ENCODE measurements at regions not wholly inside any gene's neighbourhood (a gene's known extent, or its start where the extent isn't known, plus 50 kb on each side); places are given as distances from the start of the nearest gene placed in this dataset.

GRCh38 chr7:7104971-7105370 is 77.4 kb upstream of the C1GALT1 start:
- Mint-ChIP-seq H3K4me1 (peaks cover 4% of the 10 kb centered on the region), H3K9me3 (peaks cover 2% of the 10 kb centered on the region), H3K36me3 (ENCODE audit: low read depth) (peaks cover 3% of the 10 kb centered on the region), H3K4me3 (no peak overlapping the region), H3K27ac (no peak overlapping the region), H3K27me3 (no peaks in the 10 kb centered on the region)
- DNase-seq, result no peak
- POLR2A ChIA-PET, result interaction anchor here (1.8 kb wide), 1 partner anchor 77 kb away, joined by 7 read pairs; the partner anchor contains the start of gene C1GALT1
- no peak for ATAC-seq (ENCODE audit: low read depth)
- TF ChIP-seq CTCF (IDR thresholded peaks at IDR 0.05), result no peak
- intact Hi-C loops (cut with micrococcal nuclease), result loop anchor here (5.0 kb wide), 1 partner anchor 138 kb away; no protein-coding TSS in a partner anchor
- CTCF ChIA-PET, result interaction anchor here (0.9 to 3.3 kb wide), 6 partner anchors 9 to 1107 kb away, joined by 3 to 14 read pairs (median 4); partner anchors contain the start of gene C1GALT1

GRCh38 chr7:7105800-7106582 is 76.4 kb upstream of the C1GALT1 start:
- intact Hi-C loops (cut with micrococcal nuclease), result no loop called here
- no peak for TF ChIP-seq CTCF (IDR thresholded peaks at IDR 0.05)
- Mint-ChIP-seq H3K27ac (no peak overlapping the region), H3K4me1 (peaks cover 4% of the 10 kb centered on the region), H3K4me3 (no peak overlapping the region), H3K27me3 (no peaks in the 10 kb centered on the region), H3K9me3 (peaks cover 2% of the 10 kb centered on the region), H3K36me3 (ENCODE audit: low read depth) (peaks cover 3% of the 10 kb centered on the region)
- POLR2A ChIA-PET, result interaction anchor here (1.8 kb wide), 1 partner anchor 76 kb away, joined by 7 read pairs; the partner anchor contains the start of gene C1GALT1
- CTCF ChIA-PET, result interaction anchor here (0.6 to 3.3 kb wide), 6 partner anchors 51 to 437 kb away, joined by 3 to 14 read pairs (median 5); partner anchors contain the start of gene C1GALT1
- DNase-seq (no peak), ATAC-seq (ENCODE audit: low read depth) (no peak)

GRCh38 chr7:7108931-7109330 is 73.4 kb upstream of the C1GALT1 start:
- Mint-ChIP-seq H3K4me3 (no peak overlapping the region), H3K36me3 (ENCODE audit: low read depth) (peaks cover 3% of the 10 kb centered on the region), H3K27me3 (no peaks in the 10 kb centered on the region), H3K27ac (no peak overlapping the region), H3K9me3 (peaks cover 2% of the 10 kb centered on the region), H3K4me1 (no peaks in the 10 kb centered on the region)
- CTCF ChIA-PET, result interaction anchor here (0.7 kb wide), 1 partner anchor 168 kb away, joined by 3 read pairs; no protein-coding TSS in a partner anchor
- DNase-seq, result no peak
- POLR2A ChIA-PET, result interaction anchor here (2.0 kb wide), 1 partner anchor 73 kb away, joined by 6 read pairs; the partner anchor contains the start of gene C1GALT1
- intact Hi-C loops (cut with micrococcal nuclease), result no loop called here
- ATAC-seq (ENCODE audit: low read depth), result no peak
- no peak for TF ChIP-seq CTCF (IDR thresholded peaks at IDR 0.05)

- CTCF ChIA-PET, result interaction anchor here (1.5 kb wide), 1 partner anchor 72 kb away, joined by 3 read pairs; no protein-coding TSS in a partner anchor
- H3K4me1 Mint-ChIP-seq, result no peaks in the 10 kb centered on the region
- intact Hi-C loops (cut with micrococcal nuclease), result no loop called here
- peaks cover 2% of the 10 kb centered on the region for H3K9me3 Mint-ChIP-seq
- no peak overlapping the region for H3K4me3 Mint-ChIP-seq
- TF ChIP-seq CTCF (IDR thresholded peaks at IDR 0.05), result no peak
- no peak for DNase-seq
- H3K27me3 Mint-ChIP-seq, result no peaks in the 10 kb centered on the region
- no peak for ATAC-seq (ENCODE audit: low read depth)
- H3K27ac Mint-ChIP-seq, result no peak overlapping the region
- H3K36me3 Mint-ChIP-seq (ENCODE audit: low read depth), result peaks cover 3% of the 10 kb centered on the region
- POLR2A ChIA-PET, result interaction anchor here (0.7 kb wide), 1 partner anchor 148 kb away, joined by 4 read pairs; no protein-coding TSS in a partner anchor
These were observed 72.4 kb upstream of the C1GALT1 start for GRCh38 chr7:7109934-7110333.

GRCh38 chr7:7110706-7111105 is 71.6 kb upstream of the C1GALT1 start:
- Mint-ChIP-seq H3K4me1 (no peaks in the 10 kb centered on the region), H3K27ac (no peak overlapping the region), H3K27me3 (no peaks in the 10 kb centered on the region), H3K36me3 (ENCODE audit: low read depth) (peaks cover 3% of the 10 kb centered on the region), H3K9me3 (peaks cover 2% of the 10 kb centered on the region), H3K4me3 (no peak overlapping the region)
- POLR2A ChIA-PET, result no interaction called here
- intact Hi-C loops (cut with micrococcal nuclease), result no loop called here
- TF ChIP-seq CTCF (IDR thresholded peaks at IDR 0.05), result no peak
- DNase-seq, result no peak
- CTCF ChIA-PET, result interaction anchor here (1.5 kb wide), 1 partner anchor 71 kb away, joined by 3 read pairs; no protein-coding TSS in a partner anchor
- no peak for ATAC-seq (ENCODE audit: low read depth)

Measured in activated B cell treated with CpG ODN at 0.5 μM for 24 hours (primary cell).